Mammary epithelial cell (primary cell): ENCODE measurements at regions not wholly inside any gene's neighbourhood (a gene's known extent, or its start where the extent isn't known, plus 50 kb on each side); places are given as distances from the start of the nearest gene placed in this dataset.

Source experiments
- EZH2 ChIP-seq: IDR thresholded peaks from 2 replicates; pipeline ENCODE4 v1.6.1; 2012; ENCODE audit warnings: low read length, inconsistent platforms, borderline replicate concordance
- TF ChIP-seq, protein P1 (sequence below), 2 donors: IDR thresholded peaks in 1 of 2; conservative IDR thresholded peaks in 1 of 2; 2 replicates each; pipeline ENCODE4 v1.5.1; 2011 to 2012; ENCODE audit warnings: inconsistent platforms in 2 of 2, low read length in 2 of 2, mild to moderate bottlenecking in 2 of 2, control low read depth in 1 of 2, low read depth in 1 of 2; ENCODE audit not compliant: insufficient read depth in 1 of 2; ENCODE audit errors: extremely low read depth in 1 of 2

DNA sequence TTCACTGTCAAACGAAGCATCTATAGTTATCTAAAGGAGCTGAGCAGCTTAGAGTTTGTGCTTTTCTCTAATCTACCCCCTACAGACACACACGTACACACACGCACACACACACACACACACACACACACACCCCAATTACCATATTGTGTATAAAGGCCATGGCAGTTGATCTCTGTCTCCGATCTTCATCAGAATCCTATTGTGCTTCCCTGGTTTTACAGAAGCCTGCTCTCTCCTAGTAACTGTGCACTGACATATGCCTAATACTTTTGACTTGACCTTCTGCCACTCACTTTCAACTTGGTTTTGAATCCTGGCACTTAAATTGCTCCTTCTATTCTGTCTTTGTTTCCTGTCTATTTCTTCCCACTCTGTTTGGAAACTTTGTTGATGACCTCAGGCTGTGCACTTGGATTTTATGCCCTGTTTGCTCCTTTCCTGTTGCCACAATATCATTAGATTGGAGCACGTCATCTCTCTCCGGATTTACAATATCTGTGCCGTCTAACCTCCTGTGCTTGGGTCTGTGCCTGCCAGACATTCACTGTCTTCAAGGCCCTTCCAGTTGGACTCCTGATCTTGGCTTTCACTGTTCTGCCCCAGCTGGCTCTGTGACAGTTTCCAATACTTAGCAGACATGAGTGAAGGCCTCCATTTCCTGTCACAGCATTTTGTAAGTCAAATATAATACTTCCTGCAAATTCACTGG lies 928.1 kb downstream of the FAT4 start:
- TF ChIP-seq, protein P1, sequence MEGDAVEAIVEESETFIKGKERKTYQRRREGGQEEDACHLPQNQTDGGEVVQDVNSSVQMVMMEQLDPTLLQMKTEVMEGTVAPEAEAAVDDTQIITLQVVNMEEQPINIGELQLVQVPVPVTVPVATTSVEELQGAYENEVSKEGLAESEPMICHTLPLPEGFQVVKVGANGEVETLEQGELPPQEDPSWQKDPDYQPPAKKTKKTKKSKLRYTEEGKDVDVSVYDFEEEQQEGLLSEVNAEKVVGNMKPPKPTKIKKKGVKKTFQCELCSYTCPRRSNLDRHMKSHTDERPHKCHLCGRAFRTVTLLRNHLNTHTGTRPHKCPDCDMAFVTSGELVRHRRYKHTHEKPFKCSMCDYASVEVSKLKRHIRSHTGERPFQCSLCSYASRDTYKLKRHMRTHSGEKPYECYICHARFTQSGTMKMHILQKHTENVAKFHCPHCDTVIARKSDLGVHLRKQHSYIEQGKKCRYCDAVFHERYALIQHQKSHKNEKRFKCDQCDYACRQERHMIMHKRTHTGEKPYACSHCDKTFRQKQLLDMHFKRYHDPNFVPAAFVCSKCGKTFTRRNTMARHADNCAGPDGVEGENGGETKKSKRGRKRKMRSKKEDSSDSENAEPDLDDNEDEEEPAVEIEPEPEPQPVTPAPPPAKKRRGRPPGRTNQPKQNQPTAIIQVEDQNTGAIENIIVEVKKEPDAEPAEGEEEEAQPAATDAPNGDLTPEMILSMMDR (conservative IDR thresholded peaks at IDR 0.05 in 1 of 2, IDR thresholded peaks at IDR 0.05 in 1 of 2; ENCODE audit: extremely low read depth in 1 of 2, insufficient read depth in 1 of 2, low read depth in 1 of 2, low read length in 2 of 2) = no peak
- TF ChIP-seq EZH2 = no peak
